Hepatocyte (in vitro differentiated cells): ENCODE measurements at regions not wholly inside any gene's neighbourhood (a gene's known extent, or its start where the extent isn't known, plus 50 kb on each side); places are given as distances from the start of the nearest gene placed in this dataset.

Source experiments
- DNase-seq: peaks from one replicate; pipeline ENCODE4 v3.0.0-alpha.2; 2016; ENCODE audit warnings: low spot score
- H2AFZ ChIP-seq: fragments of 200-600 bp; sonication (generic); 2 replicates; pipeline ENCODE4 v1.6.0; 2016; ENCODE audit warnings: antibody characterized with exemption, mild to moderate bottlenecking
- H3K27ac ChIP-seq: fragments of 200-600 bp; sonication (generic); 2 replicates; pipeline ENCODE4 v1.5.1; 2016; ENCODE audit warnings: mild to moderate bottlenecking
- H3K27me3 ChIP-seq: fragments of 200-600 bp; sonication (generic); 2 replicates; pipeline ENCODE4 v1.6.1; 2016
- H3K36me3 ChIP-seq: fragments of 200-600 bp; sonication (generic); replicated peaks from 2 replicates; pipeline ENCODE4 v1.5.1; 2016; ENCODE audit warnings: low read depth; ENCODE audit not compliant: insufficient read depth
- H3K4me1 ChIP-seq: fragments of 200-600 bp; sonication (generic); 2 replicates; pipeline ENCODE4 v1.5.1; 2016; ENCODE audit warnings: mild to moderate bottlenecking, moderate library complexity; ENCODE audit not compliant: insufficient read depth
- H3K4me2 ChIP-seq: fragments of 200-600 bp; sonication (generic); 2 replicates; pipeline ENCODE4 v1.6.0; 2016
- H3K4me3 ChIP-seq: fragments of 200-600 bp; sonication (generic); 2 replicates; pipeline ENCODE4 v1.5.1; 2016; ENCODE audit warnings: mild to moderate bottlenecking
- H3K79me2 ChIP-seq: fragments of 200-600 bp; sonication (generic); 2 replicates; pipeline ENCODE4 v1.6.0; 2017; ENCODE audit warnings: mild to moderate bottlenecking
- H3K9me2 ChIP-seq: fragments of 200-600 bp; sonication (generic); replicated peaks from 2 replicates; pipeline ENCODE4 v1.6.0; 2017; ENCODE audit warnings: mild to moderate bottlenecking; ENCODE audit not compliant: insufficient read depth
- H3K9me3 ChIP-seq: fragments of 200-600 bp; sonication (generic); 2 replicates; pipeline ENCODE4 v1.5.1; 2016; ENCODE audit warnings: low read depth, mild to moderate bottlenecking
- H4K20me1 ChIP-seq: fragments of 200-600 bp; sonication (generic); 2 replicates; pipeline ENCODE4 v1.6.0; 2016; ENCODE audit warnings: mild to moderate bottlenecking; ENCODE audit not compliant: insufficient read depth, poor library complexity, severe bottlenecking
- EZH2 ChIP-seq: fragments of 200-600 bp; sonication (generic); IDR thresholded peaks from 2 replicates; pipeline ENCODE4 v1.6.1; 2016; ENCODE audit warnings: antibody characterized with exemption, mild to moderate bottlenecking, borderline replicate concordance
- EZH2phosphoT487 ChIP-seq: fragments of 200-600 bp; sonication (generic); IDR thresholded peaks from one replicate; pipeline ENCODE4 v1.6.1; 2018; ENCODE audit warnings: antibody characterized with exemption, mild to moderate bottlenecking, low read depth, moderate library complexity; ENCODE audit not compliant: unreplicated experiment, severe bottlenecking
- WGBS: methylation state at CpG from one replicate; pipeline ENCODE4 v1.1.6; 2016; ENCODE audit warnings: low lambda C conversion rate; ENCODE audit errors: missing lambda C conversion rate; 5-methylcytosine and 5-hydroxymethylcytosine counted together
- TF ChIP-seq, protein P1 (sequence below): fragments of 200-600 bp; sonication (generic); IDR thresholded peaks from 2 replicates; pipeline ENCODE4 v1.5.1; 2016; ENCODE audit warnings: antibody characterized with exemption, mild to moderate bottlenecking; ENCODE audit not compliant: poor library complexity

DNA sequence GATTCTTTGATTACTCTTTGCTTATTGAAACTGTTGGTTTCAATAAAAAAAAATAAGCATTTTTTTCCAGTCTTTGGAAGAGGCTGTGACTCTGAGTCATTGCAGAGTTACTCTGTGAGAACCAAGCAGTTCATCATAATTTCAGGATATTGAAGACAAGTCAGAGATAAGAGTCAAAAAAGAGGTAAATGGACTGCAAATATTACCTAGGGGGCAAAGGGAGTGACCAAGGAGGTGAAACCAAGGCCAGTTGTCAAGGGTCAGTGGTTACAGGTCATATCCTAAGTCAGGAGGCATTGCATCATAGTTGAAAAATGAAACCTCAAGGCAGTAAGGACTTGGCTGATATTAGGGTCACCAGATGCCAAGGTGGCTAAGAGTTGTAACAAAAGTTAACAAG is 597.1 kb upstream of the USP24 start:
- no peaks in the 10 kb centered on the region for H4K20me1 ChIP-seq
- no peaks in the 10 kb centered on the region for H3K27me3 ChIP-seq
- H3K4me3 ChIP-seq = no peak overlapping the region
- H3K9me3 ChIP-seq = no peaks in the 10 kb centered on the region
- H3K27ac ChIP-seq = peak overlapping the region; percentile 47
- DNase-seq = no peak
- H3K4me2 ChIP-seq = no peak overlapping the region
- peaks cover 25% of the 10 kb centered on the region for H3K4me1 ChIP-seq
- H3K9me2 ChIP-seq = no peaks in the 10 kb centered on the region
- TF ChIP-seq, protein P1, sequence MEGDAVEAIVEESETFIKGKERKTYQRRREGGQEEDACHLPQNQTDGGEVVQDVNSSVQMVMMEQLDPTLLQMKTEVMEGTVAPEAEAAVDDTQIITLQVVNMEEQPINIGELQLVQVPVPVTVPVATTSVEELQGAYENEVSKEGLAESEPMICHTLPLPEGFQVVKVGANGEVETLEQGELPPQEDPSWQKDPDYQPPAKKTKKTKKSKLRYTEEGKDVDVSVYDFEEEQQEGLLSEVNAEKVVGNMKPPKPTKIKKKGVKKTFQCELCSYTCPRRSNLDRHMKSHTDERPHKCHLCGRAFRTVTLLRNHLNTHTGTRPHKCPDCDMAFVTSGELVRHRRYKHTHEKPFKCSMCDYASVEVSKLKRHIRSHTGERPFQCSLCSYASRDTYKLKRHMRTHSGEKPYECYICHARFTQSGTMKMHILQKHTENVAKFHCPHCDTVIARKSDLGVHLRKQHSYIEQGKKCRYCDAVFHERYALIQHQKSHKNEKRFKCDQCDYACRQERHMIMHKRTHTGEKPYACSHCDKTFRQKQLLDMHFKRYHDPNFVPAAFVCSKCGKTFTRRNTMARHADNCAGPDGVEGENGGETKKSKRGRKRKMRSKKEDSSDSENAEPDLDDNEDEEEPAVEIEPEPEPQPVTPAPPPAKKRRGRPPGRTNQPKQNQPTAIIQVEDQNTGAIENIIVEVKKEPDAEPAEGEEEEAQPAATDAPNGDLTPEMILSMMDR = no peak
- no peak for TF ChIP-seq EZH2
- TF ChIP-seq EZH2phosphoT487 = no peak
- H2AFZ ChIP-seq = no peak overlapping the region
- H3K79me2 ChIP-seq = no peaks in the 10 kb centered on the region
- H3K36me3 ChIP-seq = no peaks in the 10 kb centered on the region

DNA sequence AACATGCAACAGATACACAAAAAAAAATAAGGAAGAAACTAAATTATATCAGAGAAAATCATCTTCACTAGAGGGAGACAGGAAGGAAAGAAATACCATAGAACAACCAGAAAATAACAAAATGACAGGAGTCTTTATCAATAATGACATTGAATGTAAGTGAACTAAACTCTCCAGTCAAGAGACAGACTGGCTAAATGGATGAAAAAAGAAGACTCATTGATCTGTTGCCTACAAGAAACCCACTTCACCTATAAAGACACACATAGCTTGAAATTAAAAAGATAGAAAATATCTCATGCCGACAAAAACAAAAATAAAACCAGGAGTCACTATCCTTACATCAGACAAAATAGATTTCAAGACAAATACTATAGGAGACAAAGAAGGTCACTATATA is 593.1 kb upstream of the USP24 start:
- Histone ChIP-seq H3K4me1 (peaks cover 9% of the 10 kb centered on the region), H3K9me2 (no peaks in the 10 kb centered on the region), H3K36me3 (no peaks in the 10 kb centered on the region), H3K27me3 (no peaks in the 10 kb centered on the region), H3K79me2 (no peaks in the 10 kb centered on the region), H4K20me1 (no peaks in the 10 kb centered on the region), H2AFZ (no peak overlapping the region), H3K9me3 (no peaks in the 10 kb centered on the region), H3K27ac (no peak overlapping the region), H3K4me3 (no peak overlapping the region), H3K4me2 (no peak overlapping the region)
- TF ChIP-seq EZH2 (no peak), EZH2phosphoT487 (no peak)
- TF ChIP-seq, protein P1 = no peak
- 95% methylated on average over 1 of the region's 1 CpG for WGBS
- DNase-seq = no peak

DNA sequence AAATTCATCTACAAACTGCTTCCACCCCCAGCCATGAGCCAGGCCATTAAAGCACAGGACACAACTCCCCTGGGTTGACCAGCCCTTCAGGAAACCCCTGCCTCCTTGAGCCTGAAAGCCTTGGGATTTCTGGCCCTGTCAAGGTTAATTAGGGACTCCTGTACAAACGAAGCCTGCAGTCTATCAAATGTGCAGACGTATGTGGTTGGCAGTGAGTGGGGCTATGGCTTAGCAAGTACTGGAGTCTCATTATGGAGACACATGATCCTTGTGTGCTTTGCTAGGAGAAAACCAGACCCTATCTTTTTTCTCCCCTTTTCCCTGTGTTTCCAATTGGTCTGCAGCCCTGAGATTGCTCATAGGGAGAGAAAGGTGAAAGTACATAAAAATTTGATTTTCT is 588.3 kb upstream of the USP24 start:
- Histone ChIP-seq H3K79me2 (no peaks in the 10 kb centered on the region), H3K4me2 (no peak overlapping the region), H3K36me3 (no peaks in the 10 kb centered on the region), H3K9me3 (peaks cover 4% of the 10 kb centered on the region), H2AFZ (no peak overlapping the region), H3K27me3 (no peaks in the 10 kb centered on the region), H3K27ac (no peak overlapping the region), H3K4me3 (no peak overlapping the region), H3K4me1 (no peaks in the 10 kb centered on the region), H4K20me1 (no peaks in the 10 kb centered on the region), H3K9me2 (no peaks in the 10 kb centered on the region)
- DNase-seq = no peak
- WGBS = 41% methylated on average over 2 of the region's 2 CpGs
- TF ChIP-seq EZH2 (no peak), EZH2phosphoT487 (no peak)
- TF ChIP-seq, protein P1 = no peak

DNA sequence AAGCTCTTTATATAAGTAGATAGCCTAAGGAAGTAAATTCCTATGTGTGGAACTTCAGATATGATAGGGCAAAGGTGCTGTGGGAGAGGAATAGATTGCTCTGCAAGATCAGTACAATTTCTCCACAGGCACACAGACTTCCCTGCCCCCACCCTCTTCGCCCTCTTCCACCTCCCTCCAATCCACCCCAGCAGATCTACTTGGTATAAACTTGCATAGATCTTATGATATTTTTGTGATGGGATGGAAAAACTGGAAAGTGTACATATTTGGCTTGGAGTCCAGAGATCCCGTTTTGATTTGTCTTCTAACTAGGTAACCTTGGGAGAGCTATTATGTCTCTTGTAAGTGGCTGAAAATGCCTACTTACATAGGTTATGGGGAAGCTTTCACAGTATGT is 586.3 kb upstream of the USP24 start:
- Histone ChIP-seq H3K4me2 (no peak overlapping the region), H3K4me1 (no peaks in the 10 kb centered on the region), H3K27me3 (no peaks in the 10 kb centered on the region), H3K4me3 (no peak overlapping the region), H3K79me2 (no peaks in the 10 kb centered on the region), H3K27ac (no peak overlapping the region), H2AFZ (no peak overlapping the region), H3K9me3 (peaks cover 4% of the 10 kb centered on the region), H3K36me3 (no peaks in the 10 kb centered on the region), H3K9me2 (no peaks in the 10 kb centered on the region), H4K20me1 (no peaks in the 10 kb centered on the region)
- DNase-seq = no peak
- WGBS = 91% methylated on average over 2 of the region's 2 CpGs
- TF ChIP-seq, protein P1 = no peak
- TF ChIP-seq EZH2phosphoT487 (no peak), EZH2 (no peak)
